Keratinocyte (primary cell): ENCODE measurements at regions not wholly inside any gene's neighbourhood (a gene's known extent, or its start where the extent isn't known, plus 50 kb on each side); places are given as distances from the start of the nearest gene placed in this dataset.

ENCODE experiments used
- DNase-seq: peaks from one replicate; pipeline ENCODE4 v3.0.0-alpha.2; 2011; ENCODE audit warnings: low read depth, missing footprints, low spot score
- FAIRE-seq: peaks from 2 replicates; lab custom pipeline; 2011; peaks lifted over from hg19 to GRCh38; lab: Jason Lieb, UNC
- H2AFZ ChIP-seq: 2 replicates; pipeline ENCODE4 v1.6.0; 2012; ENCODE audit warnings: low read length, control low read depth, inconsistent platforms; ENCODE audit not compliant: control insufficient read depth
- H3K27ac ChIP-seq: 2 replicates; pipeline ENCODE4 v1.5.1; 2011; ENCODE audit warnings: low read length; ENCODE audit not compliant: control insufficient read depth, insufficient read depth
- H3K27me3 ChIP-seq: 3 replicates; pipeline ENCODE4 v1.6.0; 2011; ENCODE audit warnings: low read length; ENCODE audit not compliant: control insufficient read depth, insufficient read depth; ENCODE audit errors: extremely low read depth
- H3K36me3 ChIP-seq, 2 experiments: 2 replicates in 1 of 2; 3 replicates in 1 of 2; pipeline ENCODE4 v1.5.1; 2011; ENCODE audit warnings: low read length in 2 of 2, mild to moderate bottlenecking in 1 of 2; ENCODE audit not compliant: control insufficient read depth in 2 of 2, insufficient read depth in 2 of 2; ENCODE audit errors: extremely low read depth in 1 of 2
- H3K4me1 ChIP-seq: 3 replicates; pipeline ENCODE4 v1.5.1; 2011; ENCODE audit warnings: low read length; ENCODE audit not compliant: control insufficient read depth, insufficient read depth; ENCODE audit errors: extremely low read depth
- H3K4me2 ChIP-seq: 3 replicates; pipeline ENCODE4 v1.6.0; 2011; ENCODE audit warnings: low read depth, low read length; ENCODE audit not compliant: control insufficient read depth, insufficient read depth; ENCODE audit errors: extremely low read depth
- H3K4me3 ChIP-seq, 3 experiments: fragments of 200-600 bp in 1 of 3; sonication (generic) in 1 of 3; 2 replicates in 2 of 3; 3 replicates in 1 of 3; pipeline ENCODE4 v1.5.1; 2011 to 2016; ENCODE audit warnings: low read length in 3 of 3, mild to moderate bottlenecking in 3 of 3, control low read depth in 2 of 3, inconsistent platforms in 1 of 3, low read depth in 1 of 3, mixed read lengths in 1 of 3, mixed run types in 1 of 3, moderate library complexity in 1 of 3; ENCODE audit not compliant: control insufficient read depth in 2 of 3, insufficient read depth in 2 of 3; ENCODE audit errors: extremely low read depth in 1 of 3
- H3K79me2 ChIP-seq: 2 replicates; pipeline ENCODE4 v1.6.0; 2012; ENCODE audit warnings: low read length; ENCODE audit not compliant: control insufficient read depth, insufficient read depth
- H3K9ac ChIP-seq: 3 replicates; pipeline ENCODE4 v1.6.0; 2011; ENCODE audit warnings: low read length; ENCODE audit not compliant: control insufficient read depth, insufficient read depth; ENCODE audit errors: extremely low read depth
- H3K9me1 ChIP-seq: 3 replicates; pipeline ENCODE4 v1.6.0; 2011; ENCODE audit warnings: low read length; ENCODE audit not compliant: control insufficient read depth, insufficient read depth; ENCODE audit errors: extremely low read depth
- H3K9me3 ChIP-seq: 2 replicates; pipeline ENCODE4 v1.5.1; 2012; ENCODE audit warnings: low read depth, low read length; ENCODE audit not compliant: control insufficient read depth
- H4K20me1 ChIP-seq: 3 replicates; pipeline ENCODE4 v1.6.0; 2011; ENCODE audit warnings: low read length; ENCODE audit not compliant: control insufficient read depth, insufficient read depth; ENCODE audit errors: extremely low read depth
- CTCF ChIP-seq, 3 experiments: IDR thresholded peaks in 1 of 3; conservative IDR thresholded peaks in 1 of 3; optimal IDR thresholded peaks in 1 of 3; 2 replicates in 2 of 3; 3 replicates in 1 of 3; pipeline versions ENCODE3 to v1.5.1; 2011; ENCODE audit warnings: low read length in 3 of 3, mild to moderate bottlenecking in 3 of 3, moderate library complexity in 2 of 3, control low read depth in 1 of 3, inconsistent platforms in 1 of 3; ENCODE audit not compliant: insufficient read depth in 2 of 3; ENCODE audit errors: extremely low read depth in 1 of 3
- EZH2 ChIP-seq: IDR thresholded peaks from one replicate; pipeline ENCODE4 v1.6.1; 2012; ENCODE audit warnings: inconsistent platforms, mild to moderate bottlenecking, low read length, moderate library complexity
- dilution Hi-C: fragments of 300-500 bp; cut with MboI; formaldehyde crosslinking; loops from one replicate; pipeline ENCODE4 v1.7.0; 2020; ENCODE audit warnings: low sequenced_read_pairs; ENCODE audit not compliant: extremely low pct_ligation_motif_present

GRCh38 chr10:120131183-120131582 lies 238.7 kb downstream of the SEC23IP start:
- H3K4me2 ChIP-seq, result no peak overlapping the region
- dilution Hi-C loops, result no loop called here
- TF ChIP-seq EZH2, result no peak
- no peak for TF ChIP-seq CTCF (optimal IDR thresholded peaks at IDR 0.05 in 1 of 3, IDR thresholded peaks at IDR 0.05 in 1 of 3, conservative IDR thresholded peaks at IDR 0.05 in 1 of 3; ENCODE audit: extremely low read depth in 1 of 3, insufficient read depth in 2 of 3, low read length in 3 of 3)
- H3K36me3 ChIP-seq, result no peaks in the 10 kb centered on the region
- H3K9me1 ChIP-seq, result no peaks in the 10 kb centered on the region
- no peak overlapping the region for H3K9ac ChIP-seq
- no peaks in the 10 kb centered on the region for H4K20me1 ChIP-seq
- H3K9me3 ChIP-seq, result no peaks in the 10 kb centered on the region
- H3K27me3 ChIP-seq, result no peaks in the 10 kb centered on the region
- FAIRE-seq (no peak), DNase-seq (no peak)
- no peaks in the 10 kb centered on the region for H3K4me1 ChIP-seq
- no peak overlapping the region for H2AFZ ChIP-seq
- H3K79me2 ChIP-seq, result no peaks in the 10 kb centered on the region
- no peak overlapping the region for H3K4me3 ChIP-seq
- no peak overlapping the region for H3K27ac ChIP-seq

- Histone ChIP-seq H4K20me1 (peaks cover 2% of the 10 kb centered on the region), H3K4me1 (no peaks in the 10 kb centered on the region), H3K9me3 (no peaks in the 10 kb centered on the region), H3K27me3 (no peaks in the 10 kb centered on the region), H3K27ac (no peak overlapping the region), H3K9ac (no peak overlapping the region), H2AFZ (no peak overlapping the region), H3K9me1 (no peaks in the 10 kb centered on the region), H3K36me3 (no peaks in the 10 kb centered on the region), H3K4me3 (no peak overlapping the region), H3K79me2 (no peaks in the 10 kb centered on the region), H3K4me2 (no peak overlapping the region)
- dilution Hi-C loops, result no loop called here
- no peak for FAIRE-seq
- no peak for TF ChIP-seq EZH2
- TF ChIP-seq CTCF (optimal IDR thresholded peaks at IDR 0.05 in 1 of 3, IDR thresholded peaks at IDR 0.05 in 1 of 3, conservative IDR thresholded peaks at IDR 0.05 in 1 of 3; ENCODE audit: extremely low read depth in 1 of 3, insufficient read depth in 2 of 3, low read length in 3 of 3), result no peak
- DNase-seq, result no peak
These were observed 240.3 kb downstream of the SEC23IP start for GRCh38 chr10:120132811-120133210.
